ENCODE measurements at regions not wholly inside any gene's neighbourhood (a gene's known extent, or its start where the extent isn't known, plus 50 kb on each side); places are given as distances from the start of the nearest gene placed in this dataset.
"Not testable (repeated sequence)": the region's sequence is repeated elsewhere in the genome, so short reads cannot be mapped to it uniquely, and the experiment has no call there.

DNA sequence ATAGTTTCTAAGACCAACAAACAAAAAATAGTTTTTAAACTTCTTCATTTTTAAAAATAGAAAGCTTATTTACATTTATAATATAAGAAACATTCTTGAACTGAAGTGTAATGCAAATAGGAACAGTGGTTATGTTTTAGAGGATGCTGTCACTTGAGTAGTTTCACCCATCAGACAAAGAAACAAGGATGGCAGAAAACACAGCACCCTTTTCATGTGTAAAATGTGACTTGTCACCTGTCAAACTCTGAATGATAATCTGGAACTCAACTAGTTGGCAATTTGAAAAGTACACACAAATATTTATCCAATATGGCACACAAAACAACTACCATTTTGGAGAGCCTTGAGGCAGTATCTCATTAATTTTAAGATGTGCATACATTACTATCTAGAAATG lies 816.0 kb downstream of the TSN start:
- H3K27ac ChIP-seq (ENCODE audit: low read depth, low read length); H3K4me3 ChIP-seq (ENCODE audit: low read length); H3K27me3 ChIP-seq (ENCODE audit: control insufficient read depth, insufficient read depth, low read length); H3K36me3 ChIP-seq (ENCODE audit: control insufficient read depth, insufficient read depth, low read length); H3K9ac ChIP-seq (ENCODE audit: low read length); H3K4me1 ChIP-seq (ENCODE audit: control insufficient read depth, insufficient read depth, low read length): not testable (repeated sequence)

DNA sequence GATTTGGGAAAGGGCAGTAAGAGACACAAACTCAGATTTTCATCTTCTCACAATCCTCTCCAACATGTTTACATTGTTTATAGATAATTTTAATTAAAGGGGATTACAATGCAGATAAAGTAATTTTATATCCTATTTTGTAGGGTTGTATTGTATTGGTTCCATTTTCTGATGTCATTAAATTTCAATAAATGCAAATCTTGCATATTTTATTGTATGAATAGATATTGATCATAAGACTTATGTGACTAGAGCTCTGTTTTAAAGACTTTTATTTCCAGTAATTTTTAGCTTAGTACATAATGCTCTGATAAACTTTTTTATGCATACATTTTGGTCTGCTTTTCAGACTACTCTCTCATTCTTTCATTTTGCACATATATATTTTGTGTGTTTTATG lies 819.6 kb downstream of the TSN start:
- Histone ChIP-seq H3K27me3 (ENCODE audit: control insufficient read depth, insufficient read depth, low read length) (no peaks in the 10 kb centered on the region), H3K9ac (ENCODE audit: low read length) (no peak overlapping the region), H3K4me1 (ENCODE audit: control insufficient read depth, insufficient read depth, low read length) (no peaks in the 10 kb centered on the region), H3K4me3 (ENCODE audit: low read length) (no peak overlapping the region), H3K36me3 (ENCODE audit: control insufficient read depth, insufficient read depth, low read length) (no peaks in the 10 kb centered on the region), H3K27ac (ENCODE audit: low read depth, low read length) (no peak overlapping the region)

DNA sequence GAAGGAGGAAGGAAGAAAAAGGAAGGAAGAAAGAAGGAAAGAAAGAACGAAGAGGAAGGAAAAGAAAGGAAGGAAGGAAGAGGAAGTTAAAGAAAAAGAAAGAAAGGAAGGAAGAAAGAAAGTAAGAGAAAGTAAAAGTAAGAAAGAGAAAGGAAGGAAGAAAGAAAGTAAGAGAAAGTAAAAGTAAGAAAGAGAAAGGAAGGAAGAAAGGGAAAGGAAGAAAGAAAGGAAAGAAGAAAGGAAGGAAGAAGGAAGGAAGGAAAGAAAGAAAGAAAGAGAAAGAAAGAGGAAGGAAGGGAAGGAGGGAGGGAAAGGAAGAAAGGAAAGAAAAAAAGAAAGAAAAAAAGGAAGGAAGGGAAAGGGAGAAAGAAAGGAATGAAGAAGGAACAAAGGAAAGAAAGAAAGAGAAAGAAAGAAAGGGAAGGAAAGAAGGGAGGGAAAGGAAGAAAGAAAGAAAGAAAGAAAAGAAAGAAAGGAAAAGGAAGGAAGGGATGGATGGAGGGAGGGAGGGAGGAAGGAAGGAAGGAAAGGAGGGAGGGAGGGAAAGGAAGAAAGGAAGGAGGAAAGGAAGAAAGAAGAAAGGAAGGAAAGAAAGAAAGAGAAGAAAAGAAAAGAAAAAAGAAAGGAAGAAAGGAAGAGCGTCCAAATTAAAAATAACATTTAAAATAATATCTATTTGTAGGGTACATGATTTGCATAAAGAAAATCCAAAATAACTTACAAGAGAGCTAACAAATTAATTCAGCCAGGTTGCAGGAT lies 827.9 kb downstream of the TSN start:
- H3K27ac ChIP-seq (ENCODE audit: low read depth, low read length), result no peak overlapping the region
- H3K36me3 ChIP-seq (ENCODE audit: control insufficient read depth, insufficient read depth, low read length), result no peaks in the 10 kb centered on the region
- H3K4me1 ChIP-seq (ENCODE audit: control insufficient read depth, insufficient read depth, low read length), result no peaks in the 10 kb centered on the region
- H3K4me3 ChIP-seq (ENCODE audit: low read length), result no peak overlapping the region
- H3K27me3 ChIP-seq (ENCODE audit: control insufficient read depth, insufficient read depth, low read length), result no peaks in the 10 kb centered on the region
- H3K9ac ChIP-seq (ENCODE audit: low read length), result no peak overlapping the region

DNA sequence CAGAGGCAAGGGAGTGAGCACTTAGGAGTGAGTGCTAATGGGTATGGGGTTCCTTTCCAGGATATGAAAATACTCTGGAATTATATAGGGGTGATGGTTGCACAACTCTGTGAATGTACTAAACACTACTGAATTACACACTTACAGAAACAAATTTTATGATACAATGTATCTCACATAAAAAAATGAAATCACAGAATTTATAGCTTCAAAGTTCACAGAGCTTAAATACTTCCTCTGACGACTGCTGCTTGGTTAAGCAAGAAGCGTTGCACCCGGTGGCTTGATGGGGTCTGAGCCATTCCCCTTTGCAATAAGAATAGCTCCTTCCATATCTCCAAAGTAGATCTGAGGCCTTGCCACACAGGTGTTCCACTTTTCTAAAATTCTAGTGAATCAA lies 835.1 kb downstream of the TSN start:
- no peak overlapping the region for H3K4me3 ChIP-seq (ENCODE audit: low read length)
- no peak overlapping the region for H3K9ac ChIP-seq (ENCODE audit: low read length)
- no peaks in the 10 kb centered on the region for H3K4me1 ChIP-seq (ENCODE audit: control insufficient read depth, insufficient read depth, low read length)
- no peaks in the 10 kb centered on the region for H3K27me3 ChIP-seq (ENCODE audit: control insufficient read depth, insufficient read depth, low read length)
- H3K36me3 ChIP-seq (ENCODE audit: control insufficient read depth, insufficient read depth, low read length), result no peaks in the 10 kb centered on the region
- H3K27ac ChIP-seq (ENCODE audit: low read depth, low read length), result no peak overlapping the region

DNA sequence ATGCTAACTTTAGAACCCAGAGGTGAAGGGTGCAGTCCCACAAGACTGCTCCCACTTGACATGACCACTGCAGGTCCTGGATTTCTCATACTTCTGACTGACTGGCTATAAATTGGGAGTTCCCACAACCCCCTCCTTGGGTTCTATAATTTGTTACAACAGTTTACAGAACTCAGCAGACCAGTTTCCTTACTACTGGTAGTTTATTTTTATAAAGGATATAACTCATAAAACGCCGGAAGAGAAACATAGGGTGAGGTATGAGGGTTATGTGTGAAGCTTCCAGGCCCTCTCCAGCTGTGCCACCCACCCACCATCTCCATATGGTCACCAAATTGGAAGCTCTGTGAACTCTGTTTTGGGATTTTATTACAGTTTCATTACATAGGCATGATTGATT lies 839.6 kb downstream of the TSN start:
- no peaks in the 10 kb centered on the region for H3K36me3 ChIP-seq (ENCODE audit: control insufficient read depth, insufficient read depth, low read length)
- H3K9ac ChIP-seq (ENCODE audit: low read length), result no peak overlapping the region

DNA sequence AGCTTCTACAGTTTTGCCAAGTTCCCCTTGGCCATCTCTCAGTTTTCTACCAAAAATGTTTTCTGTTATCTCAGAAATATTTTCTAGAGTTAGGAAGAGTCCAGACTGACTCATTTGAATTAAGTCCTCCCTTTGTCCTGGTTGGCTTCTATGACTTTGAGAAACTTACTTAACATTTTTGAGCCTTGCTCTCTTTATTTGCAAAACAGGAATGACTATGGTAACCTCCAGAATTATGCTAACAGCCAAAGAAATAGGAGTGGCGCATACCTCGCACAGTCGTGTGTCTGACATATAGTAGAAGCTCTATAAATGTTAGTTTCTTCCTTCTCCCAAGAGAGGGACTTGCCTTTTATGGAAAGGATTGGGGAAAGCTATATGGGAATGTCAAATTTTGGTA lies 841.1 kb downstream of the TSN start:
- Histone ChIP-seq H3K27ac (ENCODE audit: low read depth, low read length) (no peak overlapping the region), H3K4me1 (ENCODE audit: control insufficient read depth, insufficient read depth, low read length) (no peaks in the 10 kb centered on the region), H3K27me3 (ENCODE audit: control insufficient read depth, insufficient read depth, low read length) (no peaks in the 10 kb centered on the region), H3K36me3 (ENCODE audit: control insufficient read depth, insufficient read depth, low read length) (no peaks in the 10 kb centered on the region), H3K9ac (ENCODE audit: low read length) (no peak overlapping the region), H3K4me3 (ENCODE audit: low read length) (no peak overlapping the region)

More for the DNA sequence above, 839.6 kb downstream of the TSN start:
- Histone ChIP-seq H3K4me3 (ENCODE audit: low read length) (no peak overlapping the region), H3K4me1 (ENCODE audit: control insufficient read depth, insufficient read depth, low read length) (no peaks in the 10 kb centered on the region), H3K27ac (ENCODE audit: low read depth, low read length) (no peak overlapping the region), H3K27me3 (ENCODE audit: control insufficient read depth, insufficient read depth, low read length) (no peaks in the 10 kb centered on the region)

DNA sequence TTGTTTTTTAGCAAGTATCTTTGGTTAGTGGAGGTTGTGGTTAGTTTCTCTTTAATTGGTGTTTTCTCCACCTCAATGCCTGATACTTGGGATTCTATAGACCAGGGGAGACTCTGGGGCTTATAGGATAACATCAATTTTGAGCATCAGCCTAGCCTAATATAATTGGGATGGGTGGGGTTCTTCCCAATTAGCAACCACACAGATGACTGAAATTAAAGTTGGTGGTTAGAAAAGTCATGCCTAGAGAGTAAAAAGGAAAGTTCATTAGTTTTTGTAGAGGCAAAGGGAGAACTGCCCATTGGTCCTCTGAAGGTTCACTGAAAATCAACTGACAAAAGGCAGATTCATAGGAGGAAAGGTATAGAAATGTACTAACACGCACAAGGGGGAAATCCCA lies 843.3 kb downstream of the TSN start:
- H3K27ac ChIP-seq (ENCODE audit: low read depth, low read length), result no peak overlapping the region
- H3K27me3 ChIP-seq (ENCODE audit: control insufficient read depth, insufficient read depth, low read length), result no peaks in the 10 kb centered on the region
- H3K4me3 ChIP-seq (ENCODE audit: low read length), result no peak overlapping the region
- no peak overlapping the region for H3K9ac ChIP-seq (ENCODE audit: low read length)
- no peaks in the 10 kb centered on the region for H3K36me3 ChIP-seq (ENCODE audit: control insufficient read depth, insufficient read depth, low read length)
- no peaks in the 10 kb centered on the region for H3K4me1 ChIP-seq (ENCODE audit: control insufficient read depth, insufficient read depth, low read length)

DNA sequence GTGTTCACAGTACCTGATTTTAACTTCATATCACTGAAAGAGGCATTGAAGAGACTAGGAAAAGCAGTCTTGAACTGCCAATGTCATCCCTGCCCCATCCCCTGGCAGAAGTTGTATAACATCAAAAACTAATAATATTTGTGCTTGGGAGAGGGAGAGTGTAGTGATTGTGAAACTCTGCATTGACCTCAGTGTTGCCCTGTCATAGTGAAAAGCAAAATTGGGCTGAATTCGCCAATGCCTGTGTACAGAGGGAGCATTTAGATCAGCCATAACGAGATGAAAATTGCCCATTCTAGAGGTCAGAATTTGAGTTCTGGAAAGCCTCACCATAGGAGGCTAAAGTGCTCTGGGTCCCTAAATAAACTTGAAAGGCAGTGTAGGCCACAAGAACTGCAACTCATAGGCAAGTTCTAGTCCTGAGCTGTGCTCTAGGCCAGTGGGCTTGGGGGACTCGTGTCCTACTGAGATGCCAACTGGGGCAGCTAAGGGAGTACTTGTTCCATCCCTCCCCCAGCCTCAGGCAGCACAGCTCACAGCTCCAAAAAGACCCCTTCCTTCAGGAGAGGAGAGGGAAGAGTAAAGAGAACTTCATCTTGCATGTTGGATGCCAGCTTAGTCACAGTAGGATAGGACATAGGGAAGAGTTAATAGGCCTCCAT lies 855.6 kb downstream of the TSN start:
- Histone ChIP-seq H3K4me3 (ENCODE audit: low read length) (no peak overlapping the region), H3K9ac (ENCODE audit: low read length) (no peak overlapping the region), H3K4me1 (ENCODE audit: control insufficient read depth, insufficient read depth, low read length) (no peaks in the 10 kb centered on the region), H3K27ac (ENCODE audit: low read depth, low read length) (no peak overlapping the region), H3K36me3 (ENCODE audit: control insufficient read depth, insufficient read depth, low read length) (no peaks in the 10 kb centered on the region), H3K27me3 (ENCODE audit: control insufficient read depth, insufficient read depth, low read length) (no peaks in the 10 kb centered on the region)

DNA sequence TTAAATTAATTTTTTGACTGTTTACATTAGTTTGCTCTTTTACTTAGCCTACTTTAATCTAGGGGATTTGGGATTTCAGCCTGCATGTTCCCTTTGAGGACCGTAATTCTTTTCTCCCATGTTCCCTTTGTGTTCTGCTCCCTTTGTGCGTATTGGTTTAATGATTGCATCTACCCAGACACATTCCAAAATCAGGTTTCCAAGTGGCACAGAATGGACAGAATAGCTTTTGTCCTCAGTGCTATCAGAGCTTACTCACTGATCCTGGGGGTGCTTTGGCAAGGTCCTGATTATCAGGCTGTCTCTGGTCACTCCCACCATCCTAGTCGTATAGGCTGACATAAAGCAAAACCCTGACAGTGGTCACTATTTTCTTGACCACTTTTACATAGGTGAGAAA lies 867.5 kb downstream of the TSN start:
- Histone ChIP-seq H3K36me3 (ENCODE audit: control insufficient read depth, insufficient read depth, low read length) (no peaks in the 10 kb centered on the region), H3K9ac (ENCODE audit: low read length) (no peak overlapping the region), H3K4me1 (ENCODE audit: control insufficient read depth, insufficient read depth, low read length) (no peaks in the 10 kb centered on the region), H3K27me3 (ENCODE audit: control insufficient read depth, insufficient read depth, low read length) (no peaks in the 10 kb centered on the region), H3K4me3 (ENCODE audit: low read length) (no peak overlapping the region), H3K27ac (ENCODE audit: low read depth, low read length) (no peak overlapping the region)

DNA sequence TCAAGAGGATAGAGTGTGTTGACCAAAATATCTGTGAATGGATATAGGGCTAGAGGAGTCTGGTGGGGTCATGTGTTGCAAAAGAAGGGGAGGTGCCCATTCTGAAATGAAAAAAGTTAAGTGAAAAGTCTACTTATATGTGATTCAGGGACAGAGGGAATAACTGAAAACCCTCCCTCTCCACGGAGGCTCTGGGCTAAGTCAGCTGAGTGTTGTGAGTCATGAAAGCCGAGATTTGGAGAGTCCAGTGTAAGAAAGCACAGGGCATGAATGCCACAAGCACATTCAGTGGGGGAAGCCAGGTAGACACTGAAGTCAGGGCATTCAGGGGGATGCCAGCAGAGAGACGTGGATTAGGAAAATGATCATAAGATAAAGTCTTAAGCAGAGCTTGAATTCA lies 871.9 kb downstream of the TSN start:
- Histone ChIP-seq H3K4me3 (ENCODE audit: low read length) (no peak overlapping the region), H3K9ac (ENCODE audit: low read length) (no peak overlapping the region), H3K4me1 (ENCODE audit: control insufficient read depth, insufficient read depth, low read length) (no peaks in the 10 kb centered on the region), H3K27me3 (ENCODE audit: control insufficient read depth, insufficient read depth, low read length) (no peaks in the 10 kb centered on the region), H3K36me3 (ENCODE audit: control insufficient read depth, insufficient read depth, low read length) (no peaks in the 10 kb centered on the region), H3K27ac (ENCODE audit: low read depth, low read length) (no peak overlapping the region)

DNA sequence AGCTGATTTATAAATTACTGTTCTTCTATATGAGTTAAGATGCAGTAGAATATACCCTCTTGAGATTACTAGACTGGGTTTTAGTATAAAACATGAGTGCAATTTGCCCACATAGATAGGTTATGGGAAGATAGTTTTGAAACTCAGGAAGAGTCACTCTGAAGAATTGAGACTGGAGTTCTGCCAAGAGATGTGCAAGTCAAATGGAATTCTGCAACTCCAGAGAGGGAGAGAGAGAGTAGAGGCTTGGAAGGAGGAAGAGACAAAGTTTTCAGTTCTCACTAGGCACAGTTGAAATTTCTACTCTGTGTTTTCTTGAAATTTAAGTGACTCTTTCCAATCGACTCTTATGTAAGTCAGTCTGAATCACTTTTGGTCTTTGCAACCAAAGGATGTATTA lies 878.8 kb downstream of the TSN start:
- Histone ChIP-seq H3K36me3 (ENCODE audit: control insufficient read depth, insufficient read depth, low read length) (no peaks in the 10 kb centered on the region), H3K27me3 (ENCODE audit: control insufficient read depth, insufficient read depth, low read length) (no peaks in the 10 kb centered on the region), H3K27ac (ENCODE audit: low read depth, low read length) (no peak overlapping the region), H3K4me1 (ENCODE audit: control insufficient read depth, insufficient read depth, low read length) (peaks cover 4% of the 10 kb centered on the region), H3K4me3 (ENCODE audit: low read length) (no peak overlapping the region), H3K9ac (ENCODE audit: low read length) (no peak overlapping the region)

DNA sequence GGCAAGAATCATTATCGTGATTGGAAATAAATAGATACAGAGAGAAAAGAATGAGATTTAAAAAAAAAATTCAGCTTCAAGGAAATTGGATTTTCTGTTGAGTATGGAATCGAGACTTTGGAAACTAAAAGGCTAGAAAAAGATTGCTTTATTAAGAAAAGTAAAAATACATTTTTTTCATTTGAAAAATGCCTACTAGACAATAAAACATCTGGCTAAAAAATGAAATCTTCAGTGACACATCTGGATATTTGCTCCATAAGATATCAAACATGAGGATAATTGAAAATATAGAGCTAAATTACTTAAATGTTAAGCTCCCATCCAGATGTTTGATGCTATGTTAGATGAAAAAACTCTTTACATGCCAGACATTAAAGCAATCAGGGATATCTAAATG lies 879.5 kb downstream of the TSN start:
- peaks cover 4% of the 10 kb centered on the region for H3K4me1 ChIP-seq (ENCODE audit: control insufficient read depth, insufficient read depth, low read length)
- H3K9ac ChIP-seq (ENCODE audit: low read length), result no peak overlapping the region
- no peaks in the 10 kb centered on the region for H3K36me3 ChIP-seq (ENCODE audit: control insufficient read depth, insufficient read depth, low read length)
- H3K4me3 ChIP-seq (ENCODE audit: low read length), result no peak overlapping the region
- H3K27me3 ChIP-seq (ENCODE audit: control insufficient read depth, insufficient read depth, low read length), result no peaks in the 10 kb centered on the region
- no peak overlapping the region for H3K27ac ChIP-seq (ENCODE audit: low read depth, low read length)

DNA sequence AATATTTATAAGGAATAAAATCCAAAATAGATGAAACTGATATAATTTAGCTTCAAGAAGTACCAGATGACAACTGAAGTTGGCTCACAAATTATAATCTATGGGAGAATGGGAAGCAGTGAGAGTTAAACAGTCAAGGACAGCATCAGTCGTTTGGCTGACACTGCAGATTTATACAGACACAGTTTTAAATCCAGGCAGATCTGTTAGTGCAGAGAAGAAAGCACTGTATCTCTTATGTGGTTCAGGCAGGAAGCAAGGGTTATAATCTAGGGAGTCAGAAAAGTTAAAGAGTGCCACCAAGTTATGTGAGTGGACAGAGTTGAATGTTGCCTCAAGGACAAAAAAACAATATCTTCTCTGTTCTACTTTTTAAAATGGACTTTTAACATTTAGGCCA lies 880.2 kb downstream of the TSN start:
- Histone ChIP-seq H3K9ac (ENCODE audit: low read length) (no peak overlapping the region), H3K4me3 (ENCODE audit: low read length) (no peak overlapping the region), H3K4me1 (ENCODE audit: control insufficient read depth, insufficient read depth, low read length) (peaks cover 4% of the 10 kb centered on the region), H3K36me3 (ENCODE audit: control insufficient read depth, insufficient read depth, low read length) (no peaks in the 10 kb centered on the region), H3K27me3 (ENCODE audit: control insufficient read depth, insufficient read depth, low read length) (no peaks in the 10 kb centered on the region), H3K27ac (ENCODE audit: low read depth, low read length) (no peak overlapping the region)

Data from rectal smooth muscle tissue (tissue), 1 donor.